Parathyroid adenoma (tissue), 2 donors: ENCODE measurements at regions not wholly inside any gene's neighbourhood (a gene's known extent, or its start where the extent isn't known, plus 50 kb on each side); places are given as distances from the start of the nearest gene placed in this dataset.

Source experiments
- H2AFZ ChIP-seq: fragments of 300-600 bp; sonication (generic); one replicate; pipeline ENCODE4 v1.7.0; 2017; ENCODE audit warnings: antibody characterized with exemption, mild to moderate bottlenecking
- H3K27ac ChIP-seq: fragments of 300-600 bp; sonication (generic); one replicate; pipeline ENCODE4 v1.7.0; 2017
- H3K27me3 ChIP-seq: fragments of 300-600 bp; sonication (generic); one replicate; pipeline ENCODE4 v1.7.0; 2017; ENCODE audit warnings: low read length; ENCODE audit not compliant: control insufficient read depth, insufficient read depth
- H3K36me3 ChIP-seq: fragments of 300-600 bp; sonication (generic); one replicate; pipeline ENCODE4 v1.7.0; 2017; ENCODE audit warnings: low read length; ENCODE audit not compliant: control insufficient read depth, insufficient read depth
- H3K4me1 ChIP-seq: fragments of 300-600 bp; sonication (generic); one replicate; pipeline ENCODE4 v1.7.0; 2017; ENCODE audit warnings: control low read depth
- H3K4me2 ChIP-seq: fragments of 300-600 bp; sonication (generic); one replicate; pipeline ENCODE4 v1.7.0; 2017; ENCODE audit warnings: low read length
- H3K4me3 ChIP-seq: fragments of 300-600 bp; sonication (generic); one replicate; pipeline ENCODE4 v1.7.0; 2017; ENCODE audit warnings: low read depth, low read length
- H3K79me2 ChIP-seq: fragments of 300-600 bp; sonication (generic); one replicate; pipeline ENCODE4 v1.7.0; 2017; ENCODE audit warnings: control low read depth
- H3K9ac ChIP-seq: fragments of 300-600 bp; sonication (generic); one replicate; pipeline ENCODE4 v1.7.0; 2017; ENCODE audit warnings: mild to moderate bottlenecking
- H3K9me3 ChIP-seq: fragments of 300-600 bp; sonication (generic); one replicate; pipeline ENCODE4 v1.7.0; 2017; ENCODE audit warnings: low read length; ENCODE audit not compliant: control insufficient read depth
- TF ChIP-seq, protein P1 (sequence below): fragments of 300-600 bp; sonication (generic); IDR thresholded peaks from one replicate; pipeline ENCODE4 v1.7.0; 2017; ENCODE audit warnings: antibody characterized with exemption, mild to moderate bottlenecking
- donor health status: primary hyperparathyroidism.

DNA sequence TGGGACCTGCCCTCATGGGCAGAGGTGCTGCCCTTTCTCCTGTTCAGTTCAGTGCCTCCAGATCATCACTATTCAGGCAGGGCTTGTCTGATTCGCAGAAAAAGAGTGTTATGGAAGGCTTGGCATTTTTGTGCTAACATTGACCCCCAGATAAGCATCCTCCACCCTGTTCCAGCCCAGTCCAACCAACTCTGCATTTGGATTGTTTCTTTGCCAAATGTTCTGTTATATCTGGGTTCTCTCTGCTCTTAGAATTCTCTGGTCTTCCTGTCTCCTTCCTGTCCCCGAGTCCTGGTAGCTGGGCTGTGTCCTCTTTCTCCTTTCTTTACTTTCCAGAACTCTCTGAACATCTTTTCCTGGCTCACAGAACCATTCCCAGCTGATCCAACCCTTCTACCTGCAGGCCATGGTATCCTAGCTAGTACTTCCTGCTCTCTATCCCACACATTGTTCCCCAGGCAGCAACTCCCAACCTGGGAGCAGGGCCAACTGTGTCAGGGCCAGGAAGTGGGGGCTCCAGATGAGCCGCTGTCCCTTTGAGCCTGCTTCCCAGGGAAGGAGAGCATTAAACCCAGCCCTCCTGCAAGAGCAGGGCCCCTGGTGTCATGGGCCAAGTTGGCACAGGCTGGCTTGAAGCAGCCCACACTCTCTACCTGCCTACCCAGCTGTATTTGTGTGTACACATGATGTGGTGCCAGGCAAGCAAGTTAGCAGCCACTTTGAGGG lies 280.7 kb upstream of the CADM1 start:
- Histone ChIP-seq H2AFZ (no peak overlapping the region), H3K4me1 (no peaks in the 10 kb centered on the region), H3K9ac (no peak overlapping the region), H3K79me2 (no peaks in the 10 kb centered on the region), H3K4me2 (no peak overlapping the region), H3K27me3 (no peaks in the 10 kb centered on the region), H3K4me3 (no peak overlapping the region), H3K36me3 (no peaks in the 10 kb centered on the region), H3K9me3 (no peaks in the 10 kb centered on the region), H3K27ac (no peak overlapping the region)
- TF ChIP-seq, protein P1, sequence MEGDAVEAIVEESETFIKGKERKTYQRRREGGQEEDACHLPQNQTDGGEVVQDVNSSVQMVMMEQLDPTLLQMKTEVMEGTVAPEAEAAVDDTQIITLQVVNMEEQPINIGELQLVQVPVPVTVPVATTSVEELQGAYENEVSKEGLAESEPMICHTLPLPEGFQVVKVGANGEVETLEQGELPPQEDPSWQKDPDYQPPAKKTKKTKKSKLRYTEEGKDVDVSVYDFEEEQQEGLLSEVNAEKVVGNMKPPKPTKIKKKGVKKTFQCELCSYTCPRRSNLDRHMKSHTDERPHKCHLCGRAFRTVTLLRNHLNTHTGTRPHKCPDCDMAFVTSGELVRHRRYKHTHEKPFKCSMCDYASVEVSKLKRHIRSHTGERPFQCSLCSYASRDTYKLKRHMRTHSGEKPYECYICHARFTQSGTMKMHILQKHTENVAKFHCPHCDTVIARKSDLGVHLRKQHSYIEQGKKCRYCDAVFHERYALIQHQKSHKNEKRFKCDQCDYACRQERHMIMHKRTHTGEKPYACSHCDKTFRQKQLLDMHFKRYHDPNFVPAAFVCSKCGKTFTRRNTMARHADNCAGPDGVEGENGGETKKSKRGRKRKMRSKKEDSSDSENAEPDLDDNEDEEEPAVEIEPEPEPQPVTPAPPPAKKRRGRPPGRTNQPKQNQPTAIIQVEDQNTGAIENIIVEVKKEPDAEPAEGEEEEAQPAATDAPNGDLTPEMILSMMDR, result no peak

DNA sequence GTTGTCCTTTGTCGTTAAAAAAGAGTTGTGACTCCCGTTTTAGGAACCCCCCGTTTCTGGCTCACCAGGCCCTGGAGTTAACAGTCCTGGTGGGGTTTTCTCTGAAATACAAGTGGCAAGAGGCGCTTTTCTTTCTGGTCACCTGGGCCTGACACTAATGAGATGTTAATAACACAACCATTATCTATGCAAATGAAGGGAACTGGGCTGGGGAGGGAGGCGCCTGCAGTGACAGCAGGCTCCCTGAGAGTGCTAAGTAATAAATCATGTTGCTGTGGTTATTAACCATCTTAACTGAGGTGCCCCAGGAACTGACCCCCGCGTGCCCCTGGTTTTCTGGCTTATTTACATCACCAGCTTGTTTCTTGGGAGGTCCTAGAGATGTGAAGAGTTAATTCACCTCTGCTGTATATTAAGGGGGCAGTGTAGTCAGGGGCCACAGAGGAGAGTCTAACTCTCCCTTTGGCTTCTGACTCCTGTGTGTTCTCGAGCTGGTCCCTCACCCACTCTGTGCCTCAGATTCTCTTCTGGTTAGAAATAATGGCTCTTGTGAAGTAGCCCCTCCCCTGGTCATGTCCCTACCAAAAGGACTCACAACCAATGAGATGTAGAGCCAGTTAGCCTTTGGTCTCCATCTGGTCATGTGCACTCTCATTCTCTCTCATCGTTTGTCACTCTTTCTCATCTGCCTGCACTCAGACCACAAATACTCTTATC lies 276.6 kb upstream of the CADM1 start:
- H3K27ac ChIP-seq, result no peak overlapping the region
- no peak overlapping the region for H3K9ac ChIP-seq
- no peak overlapping the region for H3K4me2 ChIP-seq
- no peaks in the 10 kb centered on the region for H3K36me3 ChIP-seq
- H3K4me3 ChIP-seq, result no peak overlapping the region
- no peaks in the 10 kb centered on the region for H3K4me1 ChIP-seq
- H3K79me2 ChIP-seq, result no peaks in the 10 kb centered on the region
- no peaks in the 10 kb centered on the region for H3K9me3 ChIP-seq
- no peaks in the 10 kb centered on the region for H3K27me3 ChIP-seq
- TF ChIP-seq, protein P1, result no peak
- H2AFZ ChIP-seq, result no peak overlapping the region

DNA sequence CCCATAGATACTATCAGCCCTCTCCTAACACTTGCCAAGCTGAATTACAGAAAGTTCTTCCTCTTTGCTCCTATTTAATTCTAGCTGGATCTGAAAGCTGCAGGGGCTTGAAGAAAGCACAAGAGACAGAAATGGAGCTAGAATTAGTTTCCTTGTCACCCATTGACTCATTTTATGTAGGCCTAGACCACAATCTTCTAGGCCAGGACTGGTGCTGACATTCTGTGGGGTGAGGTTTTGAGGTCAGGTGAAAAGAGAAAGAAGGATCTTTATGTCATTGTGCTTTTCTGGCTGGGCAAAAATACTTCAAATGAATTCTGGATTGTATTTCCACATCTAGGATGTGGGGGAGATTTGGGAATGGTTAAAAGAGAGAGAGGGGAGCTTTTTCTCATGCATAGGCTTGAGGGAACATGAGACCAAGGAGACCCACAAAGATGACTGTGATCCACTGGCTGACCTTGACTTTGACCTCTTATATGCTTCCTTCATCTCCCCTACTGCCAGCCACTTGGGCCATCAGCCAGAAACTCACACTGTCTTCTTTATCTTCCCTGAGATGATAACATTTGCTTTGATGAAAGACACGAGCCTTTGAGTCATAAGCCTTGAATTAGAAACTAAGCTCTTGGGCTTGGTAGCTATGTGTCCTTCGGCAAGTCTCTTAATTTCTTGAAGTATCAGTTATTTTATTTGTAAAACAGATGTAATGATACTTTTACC lies 274.9 kb upstream of the CADM1 start:
- no peaks in the 10 kb centered on the region for H3K36me3 ChIP-seq
- no peak overlapping the region for H2AFZ ChIP-seq
- H3K4me1 ChIP-seq, result no peaks in the 10 kb centered on the region
- no peak overlapping the region for H3K27ac ChIP-seq
- TF ChIP-seq, protein P1, result no peak
- no peaks in the 10 kb centered on the region for H3K79me2 ChIP-seq
- no peaks in the 10 kb centered on the region for H3K27me3 ChIP-seq
- H3K4me3 ChIP-seq, result no peak overlapping the region
- H3K4me2 ChIP-seq, result no peak overlapping the region
- H3K9me3 ChIP-seq, result no peaks in the 10 kb centered on the region
- H3K9ac ChIP-seq, result no peak overlapping the region

DNA sequence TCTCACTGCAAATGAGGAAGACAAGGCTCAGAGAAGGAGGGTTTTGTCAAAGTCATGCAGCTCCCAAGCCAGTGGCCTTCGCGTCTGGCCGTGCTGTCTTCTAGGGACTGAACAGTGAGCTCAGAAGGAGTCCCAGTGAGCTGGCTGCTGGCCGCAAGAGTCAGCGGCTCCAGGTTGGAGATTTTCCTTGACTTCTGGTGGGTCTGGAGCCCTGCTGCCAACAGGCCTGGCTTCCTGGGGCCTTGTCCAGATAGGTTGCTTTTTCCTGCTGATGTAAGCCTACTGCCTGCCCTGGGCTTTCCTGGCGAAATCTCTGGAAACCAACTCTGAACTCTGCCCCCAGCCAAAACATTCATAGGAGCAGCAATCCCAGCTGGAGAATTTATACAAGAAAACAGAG lies 272.7 kb upstream of the CADM1 start:
- H3K4me1 ChIP-seq, result no peaks in the 10 kb centered on the region
- no peak overlapping the region for H3K27ac ChIP-seq
- no peak overlapping the region for H3K9ac ChIP-seq
- H3K79me2 ChIP-seq, result no peaks in the 10 kb centered on the region
- no peaks in the 10 kb centered on the region for H3K27me3 ChIP-seq
- no peaks in the 10 kb centered on the region for H3K36me3 ChIP-seq
- H2AFZ ChIP-seq, result no peak overlapping the region
- no peak overlapping the region for H3K4me3 ChIP-seq
- H3K4me2 ChIP-seq, result no peak overlapping the region
- H3K9me3 ChIP-seq, result no peaks in the 10 kb centered on the region
- TF ChIP-seq, protein P1, result no peak
